Spinal cord (tissue), 9 donors: ENCODE measurements at regions not wholly inside any gene's neighbourhood (a gene's known extent, or its start where the extent isn't known, plus 50 kb on each side); places are given as distances from the start of the nearest gene placed in this dataset.

ENCODE experiments used
- DNase-seq, 6 donors: peaks; one replicate each; pipeline versions ENCODE4 v3.0.0 to v3.0.0-alpha.2; 2013 to 2015; ENCODE audit warnings: low spot score in 6 of 6, low read depth in 4 of 6
- H3K27ac ChIP-seq: one replicate; pipeline ENCODE4 v1.5.1; 2013; ENCODE audit warnings: low read depth, low read length, control low read depth
- H3K27me3 ChIP-seq: one replicate; pipeline ENCODE4 v1.6.1; 2013; ENCODE audit warnings: low read length; ENCODE audit not compliant: control insufficient read depth, insufficient read depth
- H3K36me3 ChIP-seq: one replicate; pipeline ENCODE4 v1.6.1; 2013; ENCODE audit warnings: low read length; ENCODE audit not compliant: control insufficient read depth, insufficient read depth
- H3K4me1 ChIP-seq: one replicate; pipeline ENCODE4 v1.6.1; 2013; ENCODE audit warnings: low read length; ENCODE audit not compliant: control insufficient read depth, insufficient read depth
- H3K4me3 ChIP-seq: one replicate; pipeline ENCODE4 v1.5.1; 2013; ENCODE audit warnings: low read depth, low read length, control low read depth
- H3K9me3 ChIP-seq: one replicate; pipeline ENCODE4 v1.6.1; 2013; ENCODE audit warnings: low read length; ENCODE audit not compliant: control insufficient read depth, insufficient read depth
- WGBS: methylation state at CpG from one replicate; pipeline ENCODE4 v1.1.5; 2013; ENCODE audit warnings: missing lambda C conversion rate; ENCODE audit not compliant: insufficient coverage; 5-methylcytosine and 5-hydroxymethylcytosine counted together
- donor health status: healthy.

DNA sequence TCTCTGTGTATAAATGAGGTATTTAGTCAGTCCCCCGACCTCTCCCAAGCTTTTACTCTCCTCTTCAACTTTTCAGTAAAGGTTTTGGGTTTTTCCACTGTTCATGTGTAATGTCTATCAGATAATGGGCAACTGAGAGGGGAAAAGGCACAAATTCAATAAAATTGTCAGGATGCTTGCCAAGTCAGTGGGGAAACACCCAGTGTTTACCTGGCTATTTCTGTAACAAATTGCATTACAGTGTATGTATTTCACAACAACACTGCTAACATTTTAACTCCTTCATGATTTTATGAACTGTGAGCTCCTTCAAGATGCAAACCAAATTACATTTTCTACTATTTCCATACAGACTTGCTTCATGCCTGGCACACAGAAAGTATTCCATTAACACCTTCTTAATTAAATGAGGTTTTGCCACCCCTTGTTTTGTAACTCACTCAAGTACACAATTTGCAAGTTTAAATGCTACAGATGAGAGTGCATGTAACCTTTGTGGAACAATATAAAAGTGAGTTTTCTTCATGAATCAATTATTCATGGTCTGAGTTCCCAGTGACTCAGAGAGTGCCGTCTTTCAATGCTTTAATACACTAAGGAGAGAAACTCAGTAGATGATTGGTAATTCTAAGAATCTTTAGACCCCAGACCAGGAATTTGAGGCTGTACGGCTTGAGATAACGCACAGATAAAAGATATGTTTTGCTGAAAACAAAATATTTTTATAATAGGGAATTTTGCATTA lies 149.8 kb upstream of the TLL1 start:
- Histone ChIP-seq H3K4me1 (no peaks in the 10 kb centered on the region), H3K4me3 (no peak overlapping the region), H3K9me3 (no peaks in the 10 kb centered on the region), H3K36me3 (no peaks in the 10 kb centered on the region), H3K27ac (no peak overlapping the region), H3K27me3 (no peaks in the 10 kb centered on the region)
- no CpG with 5 or more reads among the region's 4 CpGs for WGBS
- peak in 1 of 6 donors; percentile 29 for DNase-seq

DNA sequence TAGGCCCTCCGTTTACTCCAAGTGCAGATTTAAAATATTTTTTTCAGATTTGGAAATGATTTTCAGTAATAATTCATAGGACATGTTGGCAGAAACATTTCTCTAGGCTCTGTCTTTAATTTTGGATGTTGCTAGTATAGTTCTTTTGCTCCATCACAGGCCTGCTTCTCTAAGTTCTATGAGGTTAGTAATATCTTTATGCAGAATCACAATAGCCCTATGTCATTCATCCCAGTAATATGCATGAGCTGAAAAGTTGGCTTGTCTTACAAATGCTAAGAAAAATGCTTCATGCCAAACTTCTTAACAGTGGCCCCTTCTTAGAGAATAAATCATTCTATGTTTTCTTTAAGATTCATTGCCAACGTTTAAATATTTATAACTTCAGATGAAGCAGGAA lies 148.3 kb upstream of the TLL1 start:
- Histone ChIP-seq H3K36me3 (no peaks in the 10 kb centered on the region), H3K4me3 (no peak overlapping the region), H3K4me1 (no peaks in the 10 kb centered on the region), H3K9me3 (no peaks in the 10 kb centered on the region), H3K27me3 (no peaks in the 10 kb centered on the region), H3K27ac (no peak overlapping the region)
- no CpG with 5 or more reads among the region's 2 CpGs for WGBS
- peak in 1 of 6 donors; percentile 17 for DNase-seq

DNA sequence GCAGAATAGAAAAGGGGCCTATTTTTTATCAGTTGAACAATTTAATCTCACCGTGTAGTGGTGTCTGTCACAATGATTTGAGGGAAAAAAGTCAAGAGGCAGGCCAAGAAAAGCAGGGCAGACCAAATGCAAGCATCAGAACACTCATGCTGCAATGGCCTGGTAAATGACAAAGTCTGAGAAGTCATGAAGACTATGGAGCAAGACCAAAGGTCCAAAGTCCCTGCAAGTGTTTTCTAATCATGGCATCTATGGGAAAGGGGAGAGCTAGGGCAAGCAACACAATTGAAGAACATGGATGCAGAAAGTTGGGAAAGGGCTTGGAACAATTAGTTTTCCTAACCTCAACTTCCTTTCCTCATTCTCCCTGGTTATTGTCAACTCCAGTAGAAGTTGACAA lies 147.7 kb upstream of the TLL1 start:
- WGBS: 100% methylated on average over 1 of the region's 1 CpG
- Histone ChIP-seq H3K27me3 (no peaks in the 10 kb centered on the region), H3K4me3 (no peak overlapping the region), H3K9me3 (no peaks in the 10 kb centered on the region), H3K27ac (no peak overlapping the region), H3K36me3 (no peaks in the 10 kb centered on the region), H3K4me1 (no peaks in the 10 kb centered on the region)
- no peak for DNase-seq

DNA sequence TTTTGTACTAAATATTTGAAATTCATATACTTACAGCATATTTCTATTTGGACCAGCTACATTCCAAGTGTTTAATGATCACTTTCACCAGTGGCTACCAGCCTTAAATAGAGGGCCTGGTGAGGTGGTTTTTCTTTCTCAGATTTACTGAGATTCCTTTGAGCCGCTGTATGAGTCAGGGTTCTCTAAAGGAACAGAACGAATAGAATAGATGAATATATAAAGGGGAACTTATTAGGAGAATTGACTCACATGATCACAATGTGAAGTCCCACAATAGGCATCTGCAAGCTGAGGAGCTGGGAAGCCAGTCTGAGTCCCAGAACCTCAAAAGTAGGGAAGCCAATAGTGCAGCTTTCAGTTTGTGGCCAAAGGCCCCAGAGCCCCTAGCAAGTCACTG lies 146.2 kb upstream of the TLL1 start:
- H3K9me3 ChIP-seq: no peaks in the 10 kb centered on the region
- no peak for DNase-seq
- H3K36me3 ChIP-seq: no peaks in the 10 kb centered on the region
- no peak overlapping the region for H3K27ac ChIP-seq
- no peaks in the 10 kb centered on the region for H3K4me1 ChIP-seq
- 90% methylated on average over 2 of the region's 2 CpGs for WGBS
- H3K4me3 ChIP-seq: no peak overlapping the region
- H3K27me3 ChIP-seq: no peaks in the 10 kb centered on the region

DNA sequence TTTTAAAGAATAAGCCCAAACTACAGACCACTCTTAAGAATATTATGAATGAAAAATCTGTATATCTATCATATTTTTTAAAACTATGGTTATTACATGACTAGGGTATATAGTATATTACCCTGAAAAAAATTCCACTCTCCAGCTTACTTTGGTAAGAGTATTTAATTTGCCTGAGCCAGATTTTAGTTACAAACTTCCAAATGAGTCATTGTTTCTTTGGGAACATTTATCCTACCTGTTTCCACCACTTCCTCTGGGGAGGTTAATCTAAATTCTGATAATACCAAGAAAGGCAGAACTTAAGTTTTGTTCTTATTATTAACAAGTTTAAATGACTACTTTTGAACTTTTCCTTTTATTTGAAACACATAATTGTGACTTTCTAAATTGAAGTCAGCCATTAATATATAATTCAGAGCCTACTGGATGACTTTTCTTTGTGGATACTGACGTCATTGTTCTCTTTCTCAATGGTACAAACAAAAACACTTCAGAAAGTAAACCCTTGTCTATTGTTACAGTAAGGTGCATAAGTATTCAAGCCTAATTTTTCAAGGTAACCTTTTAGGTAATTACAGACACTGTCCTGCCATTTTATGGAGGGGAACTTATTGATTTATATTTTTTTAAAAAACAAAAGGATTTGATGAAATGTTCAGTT lies 135.6 kb upstream of the TLL1 start:
- no peak overlapping the region for H3K4me3 ChIP-seq
- no peaks in the 10 kb centered on the region for H3K27me3 ChIP-seq
- no peaks in the 10 kb centered on the region for H3K9me3 ChIP-seq
- no peaks in the 10 kb centered on the region for H3K36me3 ChIP-seq
- no peaks in the 10 kb centered on the region for H3K4me1 ChIP-seq
- H3K27ac ChIP-seq: no peak overlapping the region
- DNase-seq: no peak
- no CpG with 5 or more reads among the region's 1 CpG for WGBS

DNA sequence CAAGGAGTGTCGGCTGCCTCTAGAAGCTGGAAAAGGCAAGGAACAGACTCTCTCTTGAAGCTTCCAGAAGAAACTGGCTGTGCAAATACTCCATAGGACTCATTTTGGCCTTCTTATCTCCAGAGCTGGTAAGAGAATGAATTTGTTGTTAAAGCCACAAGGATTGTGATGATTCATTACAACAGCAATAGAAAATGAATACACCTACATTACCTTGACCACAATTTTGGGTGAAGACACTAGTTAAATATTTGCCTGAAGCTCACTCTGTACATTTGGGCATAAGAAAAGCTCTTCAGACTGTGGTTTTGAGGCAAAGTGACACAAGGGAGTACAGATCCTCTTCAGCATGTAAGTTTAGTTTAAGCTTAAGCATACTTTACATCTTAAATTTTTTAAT lies 134.5 kb upstream of the TLL1 start:
- H3K9me3 ChIP-seq: no peaks in the 10 kb centered on the region
- H3K27ac ChIP-seq: no peak overlapping the region
- 100% methylated on average over 1 of the region's 1 CpG for WGBS
- DNase-seq: no peak
- H3K4me1 ChIP-seq: no peaks in the 10 kb centered on the region
- H3K4me3 ChIP-seq: no peak overlapping the region
- H3K36me3 ChIP-seq: no peaks in the 10 kb centered on the region
- H3K27me3 ChIP-seq: no peaks in the 10 kb centered on the region

DNA sequence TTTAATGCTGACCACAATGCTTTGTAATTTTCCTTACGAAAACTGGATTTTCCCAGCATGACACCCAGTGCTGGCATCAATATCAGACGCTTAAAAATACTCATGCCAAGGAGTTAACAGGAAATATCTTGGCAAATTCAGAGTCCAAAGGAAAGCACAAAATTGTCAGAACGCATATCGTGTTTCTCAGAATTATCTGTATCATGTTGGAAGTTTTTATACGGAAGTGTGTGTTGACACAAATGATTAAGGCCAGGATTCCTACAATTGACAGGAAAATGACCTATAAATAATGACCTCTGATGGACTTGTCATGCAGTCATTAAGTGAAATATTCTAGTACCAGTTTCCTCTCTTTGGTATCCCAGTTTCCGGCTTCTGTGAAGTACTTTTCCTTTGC lies 132.1 kb upstream of the TLL1 start:
- H3K4me3 ChIP-seq: no peak overlapping the region
- H3K27ac ChIP-seq: no peak overlapping the region
- H3K4me1 ChIP-seq: no peaks in the 10 kb centered on the region
- 83% methylated on average over 1 of the region's 6 CpGs for WGBS
- H3K36me3 ChIP-seq: no peaks in the 10 kb centered on the region
- no peaks in the 10 kb centered on the region for H3K27me3 ChIP-seq
- H3K9me3 ChIP-seq: no peaks in the 10 kb centered on the region
- DNase-seq: no peak

DNA sequence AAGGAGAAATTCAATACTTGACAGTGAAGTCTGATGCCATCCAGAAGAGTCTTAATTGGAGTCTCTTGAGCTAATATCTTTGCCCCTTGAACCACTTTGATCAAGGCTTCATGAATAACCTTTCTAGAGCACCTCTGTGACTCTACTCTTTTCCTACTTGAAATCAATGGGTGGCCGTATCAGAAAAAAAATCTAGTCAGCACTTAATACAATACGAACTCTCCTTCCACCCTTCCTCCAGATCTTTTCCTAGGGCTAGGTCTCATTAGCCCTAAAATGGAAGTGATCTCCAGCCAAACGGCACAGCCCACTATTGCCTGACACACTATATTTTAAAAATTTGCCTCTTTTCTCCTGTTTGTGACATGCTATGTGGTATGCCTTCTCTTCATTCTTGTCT lies 129.6 kb upstream of the TLL1 start:
- H3K4me3 ChIP-seq: no peak overlapping the region
- 100% methylated on average over 3 of the region's 3 CpGs for WGBS
- no peaks in the 10 kb centered on the region for H3K4me1 ChIP-seq
- no peak for DNase-seq
- no peak overlapping the region for H3K27ac ChIP-seq
- no peaks in the 10 kb centered on the region for H3K9me3 ChIP-seq
- H3K36me3 ChIP-seq: no peaks in the 10 kb centered on the region
- no peaks in the 10 kb centered on the region for H3K27me3 ChIP-seq

DNA sequence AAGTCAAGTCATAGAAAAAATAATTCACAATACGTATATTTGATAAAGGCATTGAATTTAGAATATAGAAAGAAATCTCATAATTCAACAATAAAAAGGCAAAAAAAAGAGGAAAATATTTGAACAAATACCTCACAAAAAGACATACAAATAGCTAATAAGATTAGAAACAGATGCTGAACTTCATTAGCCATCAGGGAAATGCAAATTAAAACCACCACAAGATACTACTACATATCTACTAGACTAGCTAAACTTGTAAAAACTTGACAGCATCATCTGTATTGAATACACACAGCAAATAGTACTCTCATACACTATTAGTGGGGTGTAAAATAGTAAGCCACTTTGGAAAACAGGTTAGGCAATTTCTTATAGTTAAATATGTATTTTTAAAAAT lies 128.7 kb upstream of the TLL1 start:
- Histone ChIP-seq H3K9me3 (no peaks in the 10 kb centered on the region), H3K4me1 (no peaks in the 10 kb centered on the region), H3K27ac (no peak overlapping the region), H3K4me3 (no peak overlapping the region), H3K36me3 (no peaks in the 10 kb centered on the region), H3K27me3 (no peaks in the 10 kb centered on the region)
- WGBS: no CpG with 5 or more reads among the region's 1 CpG
- peak in 1 of 6 donors; percentile 16 for DNase-seq

DNA sequence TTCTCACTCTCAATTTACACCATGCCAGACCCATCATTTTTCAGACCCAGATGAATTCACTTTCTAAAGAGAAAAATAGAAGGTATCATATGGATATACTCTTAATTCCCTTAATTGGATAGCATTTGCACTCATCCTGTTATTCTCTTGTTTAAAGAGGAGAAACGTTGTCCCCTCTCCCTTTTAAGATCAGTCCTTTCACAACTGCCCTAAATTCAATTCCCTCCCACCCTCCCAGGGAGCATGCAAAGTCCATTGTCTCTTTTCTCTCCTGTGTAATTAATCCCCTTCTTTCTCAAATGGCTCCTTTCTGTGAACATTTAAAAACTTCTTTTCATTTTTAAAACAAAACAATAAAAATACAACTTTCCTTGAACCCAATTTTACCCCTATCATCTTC lies 124.7 kb upstream of the TLL1 start:
- no peaks in the 10 kb centered on the region for H3K27me3 ChIP-seq
- no peak for DNase-seq
- 20% methylated on average over 1 of the region's 1 CpG for WGBS
- H3K4me1 ChIP-seq: no peaks in the 10 kb centered on the region
- H3K27ac ChIP-seq: no peak overlapping the region
- no peaks in the 10 kb centered on the region for H3K9me3 ChIP-seq
- no peaks in the 10 kb centered on the region for H3K36me3 ChIP-seq
- no peak overlapping the region for H3K4me3 ChIP-seq
